SK-N-SH treated with all-trans-retinoic acid at 6 μM for 48 hours (cell line): ENCODE measurements at regions not wholly inside any gene's neighbourhood (a gene's known extent, or its start where the extent isn't known, plus 50 kb on each side); places are given as distances from the start of the nearest gene placed in this dataset.

Experiments
- ATAC-seq: fragments of 200-7000 bp; cut with Tn5 transposase; 3 replicates; pipeline ENCODE4 v1.9.1; 2020; ENCODE audit warnings: mild to moderate bottlenecking, moderate library complexity
- BACH2 ChIP-seq: fragments of 250-450 bp; sonication (Bioruptor Pico); IDR thresholded peaks from 2 replicates; pipeline ENCODE4 v1.9.0; 2021; ENCODE audit warnings: mild to moderate bottlenecking, borderline replicate concordance
- CSDC2 ChIP-seq: fragments of 250-450 bp; sonication (Bioruptor Pico); IDR thresholded peaks from 2 replicates; pipeline ENCODE4 v1.5.0; 2020; ENCODE audit warnings: mild to moderate bottlenecking, moderate library complexity
- ESRRG ChIP-seq: fragments of 250-450 bp; sonication (Bioruptor Pico); IDR thresholded peaks from 2 replicates; pipeline ENCODE4 v1.6.1; 2021; ENCODE audit warnings: mild to moderate bottlenecking
- GLIS3 ChIP-seq: fragments of 250-450 bp; sonication (Bioruptor Pico); IDR thresholded peaks from 2 replicates; pipeline ENCODE4 v1.5.0; 2020; ENCODE audit warnings: mild to moderate bottlenecking, moderate library complexity
- ISL1 ChIP-seq: fragments of 250-450 bp; sonication (Bioruptor Pico); IDR thresholded peaks from 2 replicates; pipeline ENCODE4 v2.1.2; 2022; ENCODE audit warnings: mild to moderate bottlenecking, moderate library complexity
- OSR1 ChIP-seq: fragments of 250-450 bp; sonication (Bioruptor Pico); IDR thresholded peaks from 2 replicates; pipeline ENCODE4 v1.8.0; 2022; ENCODE audit warnings: moderate library complexity, mild to moderate bottlenecking, inconsistent platforms
- PPARA ChIP-seq: fragments of 250-450 bp; sonication (Bioruptor Pico); IDR thresholded peaks from 2 replicates; pipeline ENCODE4 v1.5.0; 2020; ENCODE audit warnings: mild to moderate bottlenecking, borderline replicate concordance
- RARB ChIP-seq: fragments of 250-450 bp; sonication (Bioruptor Pico); IDR thresholded peaks from 2 replicates; pipeline ENCODE4 v1.8.0; 2021; ENCODE audit warnings: mild to moderate bottlenecking, moderate library complexity
- SNAI2 ChIP-seq: fragments of 250-450 bp; sonication (Bioruptor Pico); IDR thresholded peaks from 2 replicates; pipeline ENCODE4 v1.5.0; 2020; ENCODE audit warnings: mild to moderate bottlenecking, moderate library complexity
- TCF4 ChIP-seq: fragments of 250-450 bp; sonication (Bioruptor Pico); IDR thresholded peaks from 2 replicates; pipeline ENCODE4 v1.8.0; 2021; ENCODE audit warnings: mild to moderate bottlenecking, moderate library complexity, borderline replicate concordance
- TOX ChIP-seq: fragments of 250-450 bp; sonication (Bioruptor Pico); IDR thresholded peaks from 2 replicates; pipeline ENCODE4 v1.8.0; 2021; ENCODE audit warnings: mild to moderate bottlenecking, moderate library complexity, borderline replicate concordance
- ZC3H10 ChIP-seq: fragments of 250-450 bp; sonication (Bioruptor Pico); IDR thresholded peaks from 2 replicates; pipeline ENCODE4 v1.5.1; 2021; ENCODE audit warnings: mild to moderate bottlenecking, moderate library complexity
- ZFP3 ChIP-seq: fragments of 250-450 bp; sonication (Bioruptor Pico); IDR thresholded peaks from 2 replicates; pipeline ENCODE4 v1.5.0; 2020; ENCODE audit warnings: mild to moderate bottlenecking, moderate library complexity
- ZFP30 ChIP-seq: fragments of 450-650 bp; formaldehyde crosslinking; IDR thresholded peaks from 2 replicates; pipeline ENCODE4 v1.5.0; 2022; ENCODE audit warnings: mild to moderate bottlenecking, moderate library complexity
- ZNF565 ChIP-seq: fragments of 450-650 bp; formaldehyde crosslinking; conservative IDR thresholded peaks from 2 replicates; pipeline ENCODE4 v1.5.0; 2020; ENCODE audit warnings: low read depth, mild to moderate bottlenecking, moderate library complexity
- ZNF70 ChIP-seq: fragments of 450-650 bp; formaldehyde crosslinking; IDR thresholded peaks from 2 replicates; pipeline ENCODE4 v1.5.0; 2020; ENCODE audit warnings: mild to moderate bottlenecking, moderate library complexity
- ZNF8 ChIP-seq: fragments of 450-650 bp; formaldehyde crosslinking; IDR thresholded peaks from 2 replicates; pipeline ENCODE4 v1.5.0; 2020; ENCODE audit warnings: mild to moderate bottlenecking, moderate library complexity
- TF ChIP-seq, protein P1 (sequence below): fragments of 250-450 bp; sonication (Bioruptor Pico); IDR thresholded peaks from 2 replicates; pipeline ENCODE4 v1.8.0; 2020; ENCODE audit warnings: mild to moderate bottlenecking, moderate library complexity, borderline replicate concordance
- TF ChIP-seq, protein P2 (sequence below): fragments of 250-450 bp; sonication (Bioruptor Pico); IDR thresholded peaks from 2 replicates; pipeline ENCODE4 v1.5.1; 2021; ENCODE audit warnings: mild to moderate bottlenecking, moderate library complexity
- TF ChIP-seq, protein P3 (sequence below): fragments of 250-450 bp; sonication (Bioruptor Pico); IDR thresholded peaks from 2 replicates; pipeline ENCODE4 v1.5.1; 2020; ENCODE audit warnings: low read depth, mild to moderate bottlenecking, moderate library complexity
- TF ChIP-seq, protein P4 (sequence below): fragments of 250-450 bp; sonication (Bioruptor Pico); IDR thresholded peaks from 2 replicates; pipeline ENCODE4 v1.5.0; 2020; ENCODE audit warnings: mild to moderate bottlenecking, moderate library complexity
- TF ChIP-seq, protein P5 (sequence below): fragments of 250-450 bp; sonication (Bioruptor Pico); IDR thresholded peaks from 2 replicates; pipeline ENCODE4 v1.8.0; 2021; ENCODE audit warnings: low read depth, mild to moderate bottlenecking, moderate library complexity, borderline replicate concordance

DNA sequence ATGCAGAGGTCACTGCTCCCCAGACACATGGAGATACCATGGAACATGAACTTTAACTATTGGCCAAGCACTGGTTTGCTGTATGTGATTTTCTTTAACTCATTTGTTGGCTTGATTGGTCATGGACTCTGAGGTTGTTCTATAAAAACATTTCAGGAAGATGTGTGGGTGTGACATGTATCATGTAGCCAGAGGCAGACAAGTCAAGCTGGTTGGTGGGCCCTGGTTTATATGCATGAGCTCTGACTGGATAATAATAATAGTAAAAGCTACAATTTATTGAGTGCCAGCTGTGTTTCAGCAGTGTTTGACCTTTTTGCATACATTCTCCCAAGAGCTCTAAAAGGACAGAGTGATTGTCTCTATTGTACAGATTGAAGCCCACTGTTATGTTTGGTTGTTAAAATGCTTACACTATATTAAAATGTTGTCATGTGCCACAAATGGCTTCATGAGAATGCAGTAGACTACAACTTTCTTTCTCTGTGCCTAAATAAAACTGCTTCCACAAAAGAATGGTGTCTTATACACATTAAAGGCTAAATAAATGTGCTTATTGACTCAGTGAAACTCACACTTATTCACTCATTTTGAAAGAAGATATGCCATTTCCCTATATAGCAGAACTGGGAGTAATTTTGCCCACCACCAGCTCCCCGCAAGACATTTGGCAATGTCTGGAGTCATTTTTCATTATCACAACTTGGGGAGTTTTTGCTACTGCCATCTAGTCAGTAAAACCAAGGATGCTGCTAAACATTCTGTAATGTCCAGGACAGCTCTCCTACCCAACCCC, 243.6 kb upstream of the NFE2L3 start:
- no peak for ATAC-seq
- TF ChIP-seq ISL1: no peak
- TF ChIP-seq ZNF565 (CRISPR knock-in tag): no peak
- no peak for TF ChIP-seq ZFP30 (CRISPR knock-in tag)
- TF ChIP-seq, protein P1, sequence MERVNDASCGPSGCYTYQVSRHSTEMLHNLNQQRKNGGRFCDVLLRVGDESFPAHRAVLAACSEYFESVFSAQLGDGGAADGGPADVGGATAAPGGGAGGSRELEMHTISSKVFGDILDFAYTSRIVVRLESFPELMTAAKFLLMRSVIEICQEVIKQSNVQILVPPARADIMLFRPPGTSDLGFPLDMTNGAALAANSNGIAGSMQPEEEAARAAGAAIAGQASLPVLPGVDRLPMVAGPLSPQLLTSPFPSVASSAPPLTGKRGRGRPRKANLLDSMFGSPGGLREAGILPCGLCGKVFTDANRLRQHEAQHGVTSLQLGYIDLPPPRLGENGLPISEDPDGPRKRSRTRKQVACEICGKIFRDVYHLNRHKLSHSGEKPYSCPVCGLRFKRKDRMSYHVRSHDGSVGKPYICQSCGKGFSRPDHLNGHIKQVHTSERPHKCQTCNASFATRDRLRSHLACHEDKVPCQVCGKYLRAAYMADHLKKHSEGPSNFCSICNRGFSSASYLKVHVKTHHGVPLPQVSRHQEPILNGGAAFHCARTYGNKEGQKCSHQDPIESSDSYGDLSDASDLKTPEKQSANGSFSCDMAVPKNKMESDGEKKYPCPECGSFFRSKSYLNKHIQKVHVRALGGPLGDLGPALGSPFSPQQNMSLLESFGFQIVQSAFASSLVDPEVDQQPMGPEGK (CRISPR knock-in tag): no peak
- no peak for TF ChIP-seq TOX (CRISPR knock-in tag)
- no peak for TF ChIP-seq BACH2 (CRISPR knock-in tag)
- no peak for TF ChIP-seq OSR1
- TF ChIP-seq SNAI2 (CRISPR knock-in tag): no peak
- TF ChIP-seq ESRRG (CRISPR knock-in tag): no peak
- TF ChIP-seq ZC3H10 (CRISPR knock-in tag): no peak
- no peak for TF ChIP-seq TCF4 (CRISPR knock-in tag)
- no peak for TF ChIP-seq ZNF70

DNA sequence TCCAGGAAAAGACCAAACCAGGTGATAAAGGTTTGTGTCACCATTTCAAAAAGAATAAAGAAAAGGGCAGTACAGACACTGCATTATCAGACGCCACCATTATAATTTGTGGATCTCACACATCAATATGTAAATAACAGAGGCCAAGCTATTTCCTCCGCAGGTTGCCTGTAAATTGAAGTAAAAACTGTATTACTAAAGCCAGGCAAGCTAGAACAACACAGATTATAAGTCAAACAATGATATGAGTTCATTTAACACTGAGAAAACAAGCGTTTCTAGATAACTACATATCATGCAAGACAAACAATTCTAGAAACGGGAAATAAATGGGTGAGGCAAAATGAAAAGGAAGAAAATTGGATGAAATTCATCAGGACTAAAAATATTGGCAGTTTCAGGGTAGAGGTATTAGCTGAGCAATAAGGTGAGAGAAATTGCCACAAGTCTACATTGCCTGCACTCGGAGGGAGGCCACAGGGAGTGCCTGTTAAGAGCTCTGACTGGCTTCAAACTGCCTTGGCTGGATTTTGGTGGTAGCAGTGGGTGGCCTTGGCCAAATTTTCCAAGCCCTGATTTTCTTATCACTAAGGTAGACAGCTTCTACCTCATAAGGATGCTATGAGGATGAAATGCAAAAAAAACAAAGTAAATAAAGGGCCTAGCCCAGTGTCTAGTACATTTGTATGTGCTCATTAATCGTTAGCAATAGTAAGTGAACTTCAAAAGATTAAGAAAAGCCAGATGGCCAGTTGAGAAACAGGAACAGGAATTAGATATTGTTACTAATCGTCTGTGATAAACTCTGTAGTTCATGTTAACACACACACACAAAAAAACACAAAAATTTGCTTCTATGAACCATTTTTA, 240.0 kb upstream of the NFE2L3 start:
- no peak for ATAC-seq
- TF ChIP-seq ZFP30 (CRISPR knock-in tag) (no peak), SNAI2 (CRISPR knock-in tag) (no peak), CSDC2 (CRISPR knock-in tag) (no peak), RARB (CRISPR knock-in tag) (no peak), TCF4 (CRISPR knock-in tag) (no peak), ESRRG (CRISPR knock-in tag) (no peak), ZC3H10 (CRISPR knock-in tag) (no peak), ISL1 (no peak)
- TF ChIP-seq, protein P2, sequence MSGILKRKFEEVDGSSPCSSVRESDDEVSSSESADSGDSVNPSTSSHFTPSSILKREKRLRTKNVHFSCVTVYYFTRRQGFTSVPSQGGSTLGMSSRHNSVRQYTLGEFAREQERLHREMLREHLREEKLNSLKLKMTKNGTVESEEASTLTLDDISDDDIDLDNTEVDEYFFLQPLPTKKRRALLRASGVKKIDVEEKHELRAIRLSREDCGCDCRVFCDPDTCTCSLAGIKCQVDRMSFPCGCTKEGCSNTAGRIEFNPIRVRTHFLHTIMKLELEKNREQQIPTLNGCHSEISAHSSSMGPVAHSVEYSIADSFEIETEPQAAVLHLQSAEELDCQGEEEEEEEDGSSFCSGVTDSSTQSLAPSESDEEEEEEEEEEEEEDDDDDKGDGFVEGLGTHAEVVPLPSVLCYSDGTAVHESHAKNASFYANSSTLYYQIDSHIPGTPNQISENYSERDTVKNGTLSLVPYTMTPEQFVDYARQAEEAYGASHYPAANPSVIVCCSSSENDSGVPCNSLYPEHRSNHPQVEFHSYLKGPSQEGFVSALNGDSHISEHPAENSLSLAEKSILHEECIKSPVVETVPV (CRISPR knock-in tag): no peak
- TF ChIP-seq, protein P3, sequence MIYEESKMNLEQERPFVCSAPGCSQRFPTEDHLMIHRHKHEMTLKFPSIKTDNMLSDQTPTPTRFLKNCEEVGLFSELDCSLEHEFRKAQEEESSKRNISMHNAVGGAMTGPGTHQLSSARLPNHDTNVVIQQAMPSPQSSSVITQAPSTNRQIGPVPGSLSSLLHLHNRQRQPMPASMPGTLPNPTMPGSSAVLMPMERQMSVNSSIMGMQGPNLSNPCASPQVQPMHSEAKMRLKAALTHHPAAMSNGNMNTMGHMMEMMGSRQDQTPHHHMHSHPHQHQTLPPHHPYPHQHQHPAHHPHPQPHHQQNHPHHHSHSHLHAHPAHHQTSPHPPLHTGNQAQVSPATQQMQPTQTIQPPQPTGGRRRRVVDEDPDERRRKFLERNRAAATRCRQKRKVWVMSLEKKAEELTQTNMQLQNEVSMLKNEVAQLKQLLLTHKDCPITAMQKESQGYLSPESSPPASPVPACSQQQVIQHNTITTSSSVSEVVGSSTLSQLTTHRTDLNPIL (CRISPR knock-in tag): no peak

DNA sequence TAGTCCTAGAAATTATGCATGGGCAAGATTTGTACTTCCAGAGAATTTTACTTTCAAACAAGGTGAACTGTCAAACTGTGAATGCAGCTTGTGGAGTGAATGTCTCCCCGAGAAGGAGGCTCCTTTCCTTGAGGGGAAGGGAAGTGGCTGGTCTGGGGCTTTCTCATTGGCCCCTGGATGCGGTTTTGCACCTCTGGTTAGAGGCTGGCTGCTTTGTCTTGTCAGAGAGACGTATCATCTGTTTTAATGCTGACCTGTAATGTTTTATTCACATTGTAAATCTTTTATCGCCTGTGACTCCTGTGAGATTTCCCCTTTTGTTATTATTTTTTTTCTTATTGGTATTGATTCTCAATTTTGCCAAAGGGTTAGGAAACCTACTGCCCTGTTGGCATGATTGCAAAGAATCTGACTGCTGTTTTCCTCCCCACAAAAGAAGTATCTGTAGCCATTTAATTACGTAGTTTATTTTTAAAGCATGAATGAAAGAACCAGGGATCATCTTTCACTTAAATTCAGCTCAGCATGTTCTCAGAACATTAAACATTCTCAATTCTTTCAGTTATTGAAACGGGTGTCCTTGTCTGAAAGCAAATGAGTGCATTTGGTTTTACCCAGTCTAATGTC, 238.3 kb upstream of the NFE2L3 start:
- no peak for TF ChIP-seq ZNF70
- TF ChIP-seq SNAI2 (CRISPR knock-in tag): no peak
- TF ChIP-seq PPARA (CRISPR knock-in tag): no peak
- TF ChIP-seq ZFP30 (CRISPR knock-in tag): no peak
- TF ChIP-seq ZC3H10 (CRISPR knock-in tag): no peak
- TF ChIP-seq ISL1: no peak
- no peak for TF ChIP-seq OSR1
- no peak for ATAC-seq

DNA sequence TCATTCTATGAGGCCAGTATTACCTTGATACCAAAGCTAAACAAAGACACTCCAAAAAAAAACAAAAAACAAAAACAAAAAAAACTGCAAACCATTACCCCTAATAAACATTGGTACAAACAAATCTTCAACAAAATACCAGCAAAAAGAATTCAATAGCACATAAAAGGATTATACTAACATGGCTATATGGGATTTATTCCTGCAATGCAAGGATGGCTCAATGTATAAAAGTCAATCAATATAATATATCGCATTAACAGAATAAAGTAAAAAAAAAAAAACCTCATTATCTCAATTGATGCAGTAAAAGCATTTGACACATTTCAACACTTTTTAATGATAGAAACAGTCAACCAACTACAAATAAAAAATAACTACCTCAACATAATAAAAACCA, 233.3 kb upstream of the NFE2L3 start:
- no peak for ATAC-seq
- TF ChIP-seq PPARA (CRISPR knock-in tag) (no peak), ZNF565 (CRISPR knock-in tag) (no peak), ZC3H10 (CRISPR knock-in tag) (no peak), TOX (CRISPR knock-in tag) (no peak), SNAI2 (CRISPR knock-in tag) (no peak), RARB (CRISPR knock-in tag) (no peak), BACH2 (CRISPR knock-in tag) (no peak), ZFP30 (CRISPR knock-in tag) (no peak), CSDC2 (CRISPR knock-in tag) (no peak), ZFP3 (CRISPR knock-in tag) (no peak), GLIS3 (CRISPR knock-in tag) (no peak), ZNF8 (CRISPR knock-in tag) (no peak), ESRRG (CRISPR knock-in tag) (no peak)
- TF ChIP-seq, protein P4, sequence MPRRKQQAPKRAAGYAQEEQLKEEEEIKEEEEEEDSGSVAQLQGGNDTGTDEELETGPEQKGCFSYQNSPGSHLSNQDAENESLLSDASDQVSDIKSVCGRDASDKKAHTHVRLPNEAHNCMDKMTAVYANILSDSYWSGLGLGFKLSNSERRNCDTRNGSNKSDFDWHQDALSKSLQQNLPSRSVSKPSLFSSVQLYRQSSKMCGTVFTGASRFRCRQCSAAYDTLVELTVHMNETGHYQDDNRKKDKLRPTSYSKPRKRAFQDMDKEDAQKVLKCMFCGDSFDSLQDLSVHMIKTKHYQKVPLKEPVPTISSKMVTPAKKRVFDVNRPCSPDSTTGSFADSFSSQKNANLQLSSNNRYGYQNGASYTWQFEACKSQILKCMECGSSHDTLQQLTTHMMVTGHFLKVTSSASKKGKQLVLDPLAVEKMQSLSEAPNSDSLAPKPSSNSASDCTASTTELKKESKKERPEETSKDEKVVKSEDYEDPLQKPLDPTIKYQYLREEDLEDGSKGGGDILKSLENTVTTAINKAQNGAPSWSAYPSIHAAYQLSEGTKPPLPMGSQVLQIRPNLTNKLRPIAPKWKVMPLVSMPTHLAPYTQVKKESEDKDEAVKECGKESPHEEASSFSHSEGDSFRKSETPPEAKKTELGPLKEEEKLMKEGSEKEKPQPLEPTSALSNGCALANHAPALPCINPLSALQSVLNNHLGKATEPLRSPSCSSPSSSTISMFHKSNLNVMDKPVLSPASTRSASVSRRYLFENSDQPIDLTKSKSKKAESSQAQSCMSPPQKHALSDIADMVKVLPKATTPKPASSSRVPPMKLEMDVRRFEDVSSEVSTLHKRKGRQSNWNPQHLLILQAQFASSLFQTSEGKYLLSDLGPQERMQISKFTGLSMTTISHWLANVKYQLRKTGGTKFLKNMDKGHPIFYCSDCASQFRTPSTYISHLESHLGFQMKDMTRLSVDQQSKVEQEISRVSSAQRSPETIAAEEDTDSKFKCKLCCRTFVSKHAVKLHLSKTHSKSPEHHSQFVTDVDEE (CRISPR knock-in tag): no peak
- TF ChIP-seq, protein P5, sequence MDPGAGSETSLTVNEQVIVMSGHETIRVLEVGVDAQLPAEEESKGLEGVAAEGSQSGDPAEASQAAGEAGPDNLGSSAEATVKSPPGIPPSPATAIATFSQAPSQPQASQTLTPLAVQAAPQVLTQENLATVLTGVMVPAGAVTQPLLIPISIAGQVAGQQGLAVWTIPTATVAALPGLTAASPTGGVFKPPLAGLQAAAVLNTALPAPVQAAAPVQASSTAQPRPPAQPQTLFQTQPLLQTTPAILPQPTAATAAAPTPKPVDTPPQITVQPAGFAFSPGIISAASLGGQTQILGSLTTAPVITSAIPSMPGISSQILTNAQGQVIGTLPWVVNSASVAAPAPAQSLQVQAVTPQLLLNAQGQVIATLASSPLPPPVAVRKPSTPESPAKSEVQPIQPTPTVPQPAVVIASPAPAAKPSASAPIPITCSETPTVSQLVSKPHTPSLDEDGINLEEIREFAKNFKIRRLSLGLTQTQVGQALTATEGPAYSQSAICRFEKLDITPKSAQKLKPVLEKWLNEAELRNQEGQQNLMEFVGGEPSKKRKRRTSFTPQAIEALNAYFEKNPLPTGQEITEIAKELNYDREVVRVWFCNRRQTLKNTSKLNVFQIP (CRISPR knock-in tag): no peak
- TF ChIP-seq, protein P3 (CRISPR knock-in tag): no peak
